ENCODE measurements at regions not wholly inside any gene's neighbourhood (a gene's known extent, or its start where the extent isn't known, plus 50 kb on each side); places are given as distances from the start of the nearest gene placed in this dataset.
"Not testable (repeated sequence)": the region's sequence is repeated elsewhere in the genome, so short reads cannot be mapped to it uniquely, and the experiment has no call there.

DNA sequence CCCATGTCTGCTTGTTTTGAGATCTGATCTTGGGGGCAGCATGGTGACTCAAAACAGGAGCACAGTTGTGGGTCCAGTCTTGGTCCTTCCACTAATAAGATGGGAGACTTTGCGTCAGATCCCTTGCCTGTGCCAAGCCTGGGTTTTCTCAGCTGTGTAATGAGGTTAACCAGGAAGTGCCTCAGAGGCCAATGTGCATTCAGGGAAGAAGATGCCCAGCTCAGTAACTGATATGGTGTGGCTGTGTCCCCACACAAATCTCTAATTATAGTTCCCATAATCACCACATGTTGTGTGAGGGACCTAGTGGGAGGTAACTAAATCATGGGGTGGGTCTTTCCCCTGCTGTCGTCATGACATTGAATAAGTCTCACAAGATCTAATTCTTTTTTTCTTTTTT lies 107.1 kb upstream of the ALDH3B2 start:
- not testable (repeated sequence) for DNase-seq (ENCODE audit: low spot score in 2 of 2)

DNA sequence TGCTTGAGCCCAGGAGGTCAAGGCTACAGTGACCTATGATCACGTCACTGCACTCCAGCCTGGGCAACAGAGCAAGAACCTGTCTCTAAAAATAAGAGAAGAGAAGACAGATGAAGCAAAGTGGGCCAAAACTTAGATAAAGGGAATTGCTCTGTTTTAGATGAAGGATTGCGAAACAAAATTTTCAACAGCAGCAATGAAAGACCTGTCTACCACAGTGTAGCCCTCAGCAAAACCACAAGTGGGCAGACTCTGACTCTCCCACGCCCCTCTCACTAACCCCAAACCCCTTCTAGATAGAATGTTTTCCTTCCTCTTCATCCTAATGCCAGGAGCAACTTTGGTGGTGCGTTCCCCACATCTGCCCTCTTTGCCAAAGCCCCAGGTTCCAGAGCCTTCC lies 105.6 kb upstream of the ALDH3B2 start:
- FAIRE-seq (no peak), DNase-seq (ENCODE audit: low spot score in 2 of 2) (no peak)

More for the DNA sequence above, 107.1 kb upstream of the ALDH3B2 start:
- FAIRE-seq, result not testable (repeated sequence)

DNA sequence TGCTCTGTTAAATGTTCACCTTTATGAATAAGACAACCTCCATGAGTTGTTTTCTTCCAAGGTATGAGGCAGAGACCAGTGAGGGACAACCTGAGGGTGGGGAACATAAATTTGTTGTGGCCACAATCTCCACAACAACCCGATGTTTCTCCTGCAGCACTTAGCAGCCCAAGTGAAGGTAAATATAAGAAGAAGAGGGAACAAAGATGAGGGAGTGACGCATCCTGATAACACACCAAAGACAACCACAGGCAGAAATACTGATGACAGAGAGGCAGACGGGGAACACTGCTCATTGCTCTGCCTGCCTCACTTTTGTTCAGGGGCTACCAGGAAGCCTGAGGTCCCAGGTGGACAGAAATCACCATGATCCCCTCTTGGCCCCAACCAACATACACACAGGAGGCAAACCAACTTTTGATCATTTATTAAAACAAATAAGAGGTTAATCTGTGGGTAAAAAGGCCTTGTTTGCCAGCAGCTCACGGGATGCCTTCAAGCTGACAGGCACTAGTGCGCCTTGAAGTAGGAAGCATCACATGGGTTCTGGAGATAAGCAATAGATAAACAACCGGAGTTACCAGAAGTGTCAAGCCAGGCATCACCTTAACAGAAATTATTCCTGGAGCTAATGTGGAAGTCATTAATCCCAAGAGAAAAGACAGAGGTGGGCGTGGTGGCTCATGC lies 104.9 kb upstream of the ALDH3B2 start:
- not testable (repeated sequence) for DNase-seq (ENCODE audit: low spot score in 2 of 2); FAIRE-seq

DNA sequence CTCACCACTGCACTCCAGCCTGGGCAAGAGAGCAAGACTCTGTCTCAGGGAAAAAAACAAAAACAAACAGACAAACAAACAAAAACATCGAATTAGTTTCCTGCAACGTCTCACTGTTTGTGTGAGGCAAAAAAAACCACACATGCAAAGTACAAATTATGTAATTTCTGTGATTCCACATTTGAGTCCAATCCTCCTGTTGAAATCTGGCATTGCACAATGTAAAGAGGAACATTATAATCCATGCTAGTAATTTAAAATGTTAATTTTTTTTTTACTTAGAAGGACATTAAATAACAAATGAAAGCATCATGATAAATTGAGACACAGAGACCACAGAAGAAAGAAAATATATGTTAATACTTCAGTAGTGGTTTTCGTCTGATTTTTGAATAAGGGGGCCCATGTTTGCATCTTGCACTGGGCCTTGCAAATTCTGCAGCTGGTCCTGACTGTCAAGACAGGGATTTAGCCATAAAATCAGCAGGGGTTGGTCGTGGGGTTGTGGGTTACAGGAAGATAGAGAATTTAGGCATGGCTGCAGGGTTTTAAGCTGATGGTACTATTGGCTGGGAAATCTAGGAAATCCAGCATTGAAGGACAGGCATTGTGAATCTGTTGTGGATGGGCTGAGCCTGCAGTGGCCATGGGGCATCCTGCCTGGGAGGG lies 102.6 kb upstream of the ALDH3B2 start:
- DNase-seq (ENCODE audit: low spot score in 2 of 2) (no peak), FAIRE-seq (no peak)

DNA sequence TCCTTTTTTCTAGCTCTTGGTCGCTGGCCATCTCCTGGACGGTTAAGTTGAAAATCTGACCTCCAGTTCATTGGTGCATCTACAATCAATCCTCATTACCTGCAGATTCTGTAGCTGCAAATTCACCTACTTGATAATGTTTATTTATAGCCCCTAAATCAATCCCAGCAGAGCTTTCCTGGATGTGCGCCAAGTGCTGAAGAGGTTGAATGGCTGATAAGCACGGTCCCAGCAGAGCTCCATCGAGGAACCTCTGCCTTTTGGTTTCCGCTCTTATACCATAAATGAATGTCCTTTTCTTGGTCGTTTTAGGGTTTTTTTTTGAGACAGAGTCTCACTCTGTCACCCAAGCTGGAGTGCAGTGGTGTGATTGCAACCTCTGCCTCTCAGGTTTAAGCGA lies 99.8 kb upstream of the ALDH3B2 start:
- DNase-seq (ENCODE audit: low spot score in 2 of 2); FAIRE-seq: not testable (repeated sequence)

DNA sequence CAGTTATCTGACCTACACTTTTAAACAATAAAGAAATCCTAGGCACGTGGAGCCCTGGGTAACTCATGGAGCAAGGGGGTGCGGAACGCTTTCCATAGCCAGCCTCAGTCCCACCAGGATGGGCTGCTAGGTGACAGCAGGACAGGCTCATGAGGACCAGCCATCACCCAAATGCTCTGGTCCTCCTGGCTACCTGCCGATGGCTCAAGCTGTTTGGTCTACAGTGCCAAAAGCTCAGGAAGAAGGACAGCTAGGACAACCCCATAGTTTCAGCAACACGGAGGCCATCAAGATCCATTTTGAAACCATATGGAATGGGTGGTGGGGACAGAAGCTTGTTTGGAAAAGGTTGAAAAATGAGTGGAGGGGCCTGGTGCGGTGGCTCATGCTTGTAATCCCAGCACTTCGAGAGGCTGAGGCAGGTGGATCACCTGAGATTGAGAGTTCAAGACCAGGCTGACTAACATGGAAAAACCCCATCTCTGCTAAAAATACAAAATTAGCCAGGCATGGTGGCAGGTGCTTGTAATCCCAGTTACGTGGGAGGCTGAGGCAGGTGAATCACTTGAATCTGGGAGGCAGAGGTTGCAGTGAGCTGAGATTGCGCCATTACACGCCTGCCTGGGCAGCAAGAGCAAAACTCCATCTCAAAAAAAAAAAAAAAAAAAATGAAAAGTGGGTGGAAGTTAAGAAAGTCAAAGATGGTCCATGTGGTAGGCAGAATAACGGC lies 93.7 kb upstream of the ALDH3B2 start:
- FAIRE-seq; DNase-seq (ENCODE audit: low spot score in 2 of 2): not testable (repeated sequence)

DNA sequence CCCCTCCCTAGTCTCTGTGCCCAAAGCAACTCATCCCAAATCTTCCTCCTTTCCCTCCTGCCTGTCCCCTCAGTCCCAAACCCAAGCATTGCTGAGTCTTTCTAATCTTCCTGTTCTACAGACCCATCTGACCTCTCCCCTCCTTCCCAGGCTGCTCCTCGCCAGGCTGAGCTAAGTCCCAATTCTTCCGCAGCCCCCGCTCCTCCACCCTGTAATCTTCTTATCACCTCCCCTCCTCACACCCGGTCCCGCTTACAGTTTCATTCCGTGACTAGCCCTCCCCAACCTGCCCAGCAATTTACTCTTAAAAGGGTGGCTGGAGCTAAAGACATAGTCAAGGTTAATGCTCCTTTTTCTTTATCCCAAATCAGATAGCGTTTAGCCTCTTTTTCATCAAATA lies 86.8 kb upstream of the ALDH3B2 start:
- not testable (repeated sequence) for FAIRE-seq; DNase-seq (ENCODE audit: low spot score in 2 of 2)

DNA sequence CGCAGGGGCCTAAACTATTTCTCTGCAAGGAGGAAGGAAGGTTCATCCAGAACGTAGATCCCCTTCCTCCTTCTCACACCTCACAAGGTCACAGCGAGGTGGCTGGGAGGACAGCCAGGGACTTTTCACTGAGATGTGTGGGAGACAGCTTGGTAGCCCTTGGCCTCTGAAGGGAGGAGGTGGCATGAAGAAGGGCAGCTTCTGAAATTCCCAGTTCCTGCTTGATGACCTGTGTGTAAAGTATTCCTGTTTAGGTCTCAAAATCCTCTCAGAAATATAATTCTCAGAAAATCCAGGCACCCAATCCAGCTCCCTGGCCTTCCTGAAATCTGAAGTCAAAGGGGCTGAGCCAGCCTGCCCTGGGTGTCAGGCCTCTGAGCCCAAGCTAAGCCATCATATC lies 84.9 kb upstream of the ALDH3B2 start:
- not testable (repeated sequence) for DNase-seq (ENCODE audit: low spot score in 2 of 2); FAIRE-seq

DNA sequence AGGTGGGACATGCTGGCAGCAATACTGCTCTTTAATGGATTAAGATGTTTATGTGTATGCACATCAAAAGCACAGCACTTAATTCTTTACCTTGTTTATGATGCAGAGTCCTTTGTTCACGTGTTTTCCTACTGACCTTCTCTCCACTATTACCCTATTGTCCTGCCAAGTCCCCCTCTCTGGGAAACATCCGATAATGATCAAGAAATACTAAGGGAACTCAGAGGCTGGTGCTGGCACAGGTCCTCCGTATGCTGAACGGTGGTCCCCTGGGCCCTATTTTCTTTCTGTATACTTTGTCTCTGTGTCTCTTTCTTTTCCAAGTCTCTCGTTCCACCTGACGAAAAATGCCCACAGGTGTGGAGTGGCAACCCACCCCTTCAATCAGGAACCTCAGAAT lies 84.0 kb upstream of the ALDH3B2 start:
- not testable (repeated sequence) for DNase-seq (ENCODE audit: low spot score in 2 of 2); FAIRE-seq

DNA sequence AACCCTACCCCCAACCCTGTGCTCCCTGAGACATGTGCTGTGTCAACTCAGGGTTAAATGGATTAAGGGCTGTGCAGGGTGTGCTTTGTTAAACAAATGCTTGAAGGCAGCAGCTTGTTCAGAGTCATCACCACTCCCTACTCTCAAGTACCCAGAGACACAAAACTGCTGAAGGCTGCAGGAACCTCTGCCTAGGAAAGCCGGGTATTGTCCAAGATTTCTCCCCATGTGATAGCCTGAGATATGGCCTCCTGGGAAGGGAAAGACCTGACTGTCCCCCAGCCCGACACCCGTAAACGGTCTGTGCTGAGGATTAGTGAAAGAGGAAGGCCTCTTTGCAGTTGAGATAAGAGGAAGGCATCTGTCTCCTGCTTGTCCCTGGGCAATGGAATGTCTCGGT lies 83.6 kb upstream of the ALDH3B2 start:
- FAIRE-seq; DNase-seq (ENCODE audit: low spot score in 2 of 2): not testable (repeated sequence)

DNA sequence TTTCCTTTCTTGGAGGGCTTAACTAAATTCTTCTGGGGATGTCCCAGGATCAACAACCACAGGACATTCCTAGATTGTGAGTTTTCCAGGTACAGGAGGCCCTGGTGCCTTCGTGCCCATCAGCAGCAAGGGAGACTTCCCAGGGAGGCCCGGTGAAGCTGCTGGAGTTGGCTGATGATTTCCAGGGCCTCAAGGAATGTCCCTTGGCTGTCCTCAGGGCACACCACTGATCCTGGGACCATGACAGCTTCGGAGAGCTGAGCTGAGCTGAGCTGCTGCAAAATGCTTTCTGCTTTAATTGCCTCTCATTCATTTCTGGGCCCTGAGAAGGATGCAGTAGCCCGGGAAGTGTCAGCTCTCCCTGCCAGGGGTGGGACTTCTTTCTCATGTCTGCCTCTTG lies 79.4 kb upstream of the ALDH3B2 start:
- not testable (repeated sequence) for FAIRE-seq; DNase-seq (ENCODE audit: low spot score in 2 of 2)

DNA sequence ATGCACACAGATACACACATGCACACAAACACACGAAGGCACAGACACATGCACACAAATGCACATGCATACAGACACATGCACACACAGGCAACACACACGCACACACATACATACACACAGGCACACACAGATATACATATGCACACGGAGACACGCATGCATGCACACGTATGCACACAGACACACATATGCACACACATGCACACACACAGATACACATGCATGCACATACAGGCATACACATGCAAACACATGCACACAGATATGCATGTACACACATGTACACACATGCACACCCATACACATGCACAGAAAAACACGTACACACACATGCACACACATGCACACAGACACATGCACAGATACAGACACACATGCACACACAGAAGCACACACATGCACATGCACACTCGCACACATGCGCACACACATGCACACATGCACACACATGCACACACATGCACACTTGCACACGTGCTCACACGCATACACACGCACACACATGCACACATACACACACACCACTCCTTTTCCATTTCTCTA lies 70.8 kb upstream of the ALDH3B2 start:
- FAIRE-seq (no peak), DNase-seq (ENCODE audit: low spot score in 2 of 2) (no peak)

DNA sequence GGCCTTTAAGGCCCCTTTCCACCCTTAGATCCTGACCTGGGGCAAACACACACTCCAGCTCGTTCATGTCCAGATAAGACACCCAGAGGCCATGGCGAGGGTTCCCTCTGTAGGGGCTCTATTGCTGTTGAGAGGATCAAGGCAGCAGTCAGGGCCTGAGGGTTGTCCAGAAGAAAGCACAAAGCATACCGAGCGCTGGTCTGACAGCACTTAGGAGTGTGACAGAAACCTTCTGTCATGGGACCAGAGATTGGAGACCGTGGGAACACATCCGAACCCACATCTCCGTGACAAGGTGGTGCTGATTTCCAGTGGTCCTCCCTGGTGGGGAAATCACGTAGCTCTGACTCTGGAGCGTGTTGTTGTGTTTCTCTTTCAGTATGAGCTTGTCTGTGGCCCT lies 69.8 kb upstream of the ALDH3B2 start:
- DNase-seq (ENCODE audit: low spot score in 2 of 2); FAIRE-seq: not testable (repeated sequence)

DNA sequence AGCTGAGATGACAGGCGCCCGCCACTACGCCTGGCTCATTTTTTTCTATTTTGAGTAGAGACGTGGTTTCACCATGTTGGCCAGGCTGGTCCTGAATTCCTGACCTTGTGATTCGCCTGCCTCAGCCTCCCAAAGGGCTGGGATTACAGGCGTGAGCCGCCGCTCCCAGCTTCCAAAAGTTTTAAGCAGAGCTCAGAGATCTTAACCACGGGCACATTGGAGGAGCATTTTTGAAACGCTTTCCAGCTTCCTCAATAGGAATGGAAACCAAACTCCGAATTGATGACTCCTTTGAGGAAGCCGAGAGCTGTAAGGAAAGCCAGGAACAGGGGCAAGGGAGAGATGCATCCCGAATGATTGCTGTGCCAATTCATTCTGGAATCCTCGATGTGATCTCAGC lies 63.8 kb upstream of the ALDH3B2 start:
- DNase-seq (ENCODE audit: low spot score in 2 of 2); FAIRE-seq: not testable (repeated sequence)

DNA sequence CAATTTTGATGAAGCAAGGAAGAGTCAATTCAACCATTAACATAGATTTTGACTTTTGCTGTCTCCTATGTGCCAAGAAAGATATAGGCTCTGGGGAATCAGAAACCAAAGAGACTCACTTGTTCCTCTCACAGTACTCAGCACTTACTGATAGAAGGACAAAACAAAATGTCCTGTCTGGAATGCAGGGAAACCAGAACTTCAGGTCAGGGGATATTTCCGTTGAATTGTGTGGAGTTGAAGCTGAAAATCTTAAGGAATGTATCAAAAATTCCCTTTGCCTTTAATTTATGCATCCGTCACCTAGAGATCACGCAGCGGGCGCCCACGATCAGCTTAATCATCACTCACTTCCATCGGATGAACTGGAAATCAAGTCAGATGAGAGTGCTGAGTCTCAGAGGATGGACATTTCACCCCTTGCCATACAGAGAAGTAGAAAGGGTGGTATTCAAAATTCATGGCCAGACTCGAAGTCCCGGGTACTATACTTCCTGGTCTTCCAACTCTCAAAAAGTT lies 63.2 kb upstream of the ALDH3B2 start:
- not testable (repeated sequence) for DNase-seq (ENCODE audit: low spot score in 2 of 2); FAIRE-seq

DNA sequence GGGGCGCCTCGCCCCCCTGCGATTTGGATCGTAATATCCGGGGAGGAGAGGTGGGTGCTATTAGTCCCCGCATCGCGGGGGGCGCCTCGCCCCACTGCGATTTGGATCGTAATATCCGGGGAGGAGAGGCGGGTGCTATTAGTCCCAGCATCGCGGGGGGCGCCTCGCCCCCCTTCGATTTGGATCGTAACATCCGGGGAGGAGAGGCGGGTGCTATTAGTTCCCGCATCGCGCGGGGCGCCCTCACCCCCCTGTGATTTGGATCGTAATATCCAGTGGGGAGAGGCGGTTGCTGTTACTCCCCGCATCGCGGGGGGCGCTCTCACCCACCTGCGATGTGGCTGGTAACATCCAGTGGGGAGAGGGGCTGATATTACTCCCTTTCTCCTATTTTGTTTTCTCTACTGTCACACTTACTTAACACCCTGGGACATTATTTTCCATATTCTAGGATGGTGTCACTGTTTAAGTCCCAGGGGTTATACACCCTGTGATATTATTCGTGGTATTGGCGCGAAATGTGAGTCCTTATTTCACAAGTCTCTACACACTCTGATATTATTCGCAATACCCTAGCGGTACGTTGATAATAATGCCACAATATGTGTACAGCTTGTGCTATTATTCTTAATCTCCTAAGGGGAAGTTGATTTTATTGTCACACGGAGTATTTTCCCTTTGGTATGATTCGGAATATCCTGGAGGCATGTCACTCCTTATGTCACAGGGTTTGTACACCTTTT lies 57.8 kb upstream of the ALDH3B2 start:
- FAIRE-seq (no peak), DNase-seq (ENCODE audit: low spot score in 2 of 2) (peak in 1 of 2 donors; percentile 11)

DNA sequence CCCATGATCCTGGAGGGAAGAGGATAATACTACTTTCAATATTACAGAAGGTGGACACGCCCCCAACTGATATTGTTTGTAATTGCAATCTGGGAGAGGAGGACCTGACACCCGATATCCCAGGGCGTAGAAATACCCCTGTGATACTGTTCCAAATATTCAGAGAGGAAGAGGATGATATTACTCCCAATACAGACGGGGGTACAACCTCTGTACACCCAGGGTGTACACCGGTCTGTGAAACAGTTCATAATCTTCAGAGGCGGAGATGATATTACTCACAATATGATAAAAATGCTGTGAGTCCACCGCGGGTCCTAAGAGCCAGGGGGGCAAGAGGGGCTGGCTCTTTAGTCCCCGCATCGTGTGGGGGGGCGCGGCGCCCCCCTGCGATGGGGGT lies 57.2 kb upstream of the ALDH3B2 start:
- FAIRE-seq (no peak), DNase-seq (ENCODE audit: low spot score in 2 of 2) (no peak)

DNA sequence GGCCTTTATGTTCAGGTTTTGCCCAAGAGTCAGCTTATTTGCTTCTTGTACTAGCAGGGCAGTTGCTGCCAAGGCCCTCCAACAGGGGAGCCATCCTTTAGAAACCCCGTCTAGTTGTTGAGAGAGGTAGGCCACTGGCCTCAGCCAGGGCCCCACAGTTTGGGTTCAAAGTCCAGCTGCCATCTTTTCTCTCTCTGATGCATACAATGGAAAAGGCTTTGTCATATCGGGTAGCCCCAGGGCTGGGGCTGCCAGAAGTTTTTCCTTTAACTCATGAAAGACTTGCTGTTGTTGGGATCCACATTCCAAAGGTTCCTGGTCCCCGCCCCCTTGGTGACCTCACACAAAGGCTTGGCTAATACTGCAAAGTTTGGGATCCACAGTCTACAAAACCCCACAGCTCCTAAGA lies 53.7 kb upstream of the ALDH3B2 start:
- DNase-seq (ENCODE audit: low spot score in 2 of 2); FAIRE-seq: not testable (repeated sequence)

DNA sequence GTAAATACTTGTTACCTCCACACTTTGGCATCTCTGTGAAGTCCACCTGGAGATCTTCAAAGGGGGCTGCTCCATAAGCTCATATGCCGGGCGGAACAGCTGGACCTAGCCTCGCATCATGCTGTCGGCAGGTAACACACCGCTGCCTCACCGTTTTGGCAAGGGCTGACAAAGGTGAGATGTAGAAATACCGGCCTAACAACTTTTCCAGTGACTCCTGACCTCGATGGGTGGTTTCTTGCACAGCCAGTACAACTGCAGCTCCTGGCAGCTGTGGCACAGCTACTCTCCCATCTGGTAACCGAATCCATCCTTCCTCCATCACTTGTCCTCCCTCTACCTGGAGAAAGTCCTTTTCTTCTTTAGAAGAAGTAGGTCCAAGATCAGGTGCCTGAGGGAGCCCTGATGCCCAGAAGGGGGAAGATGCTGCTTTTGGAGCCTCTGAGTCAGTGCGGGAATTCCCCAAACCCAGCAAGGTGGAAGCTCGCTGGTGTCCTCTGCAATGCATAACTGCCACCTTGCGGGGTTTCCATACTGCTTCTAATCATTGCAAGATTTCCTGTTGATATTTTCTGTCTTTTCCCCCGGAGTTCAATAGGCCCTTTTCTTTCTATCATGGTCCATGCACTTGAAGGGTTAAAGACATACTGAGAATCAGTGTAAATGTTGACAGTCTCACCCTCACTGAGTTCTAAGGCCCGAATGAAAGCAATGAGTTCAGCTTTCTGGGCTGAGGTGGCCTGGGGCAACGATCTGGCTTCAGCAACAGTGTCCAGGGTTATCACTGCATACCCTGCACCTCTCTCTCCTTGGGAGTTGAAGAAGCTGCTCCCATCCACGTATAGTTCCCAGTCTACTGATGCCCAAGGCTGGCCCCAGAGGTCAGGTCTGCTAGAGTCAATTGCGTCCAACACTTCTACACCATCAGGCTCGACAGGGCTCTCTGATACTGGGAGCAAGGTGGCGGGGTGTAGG lies 52.9 kb upstream of the ALDH3B2 start:
- not testable (repeated sequence) for FAIRE-seq; DNase-seq (ENCODE audit: low spot score in 2 of 2)

Data from frontal cortex (tissue), 3 donors.